K562 (cell line): ENCODE measurements at regions not wholly inside any gene's neighbourhood (a gene's known extent, or its start where the extent isn't known, plus 50 kb on each side); places are given as distances from the start of the nearest gene placed in this dataset.

Experiments used
- ATAC-seq: fragments of 200-7000 bp; cut with Tn5 transposase; 3 replicates; pipeline ENCODE4 v1.9.1; 2020; ENCODE audit warnings: moderate library complexity
- BruUV-seq: library from RNA; stranded (reverse); fragments of 400-500 nt; replicated peaks from 2 replicates; lab custom pipeline; 2021; lab: Mats Ljungman, UMichigan
- CTCF ChIA-PET: fragments of 300-600 bp; formaldehyde crosslinking; extraction: SDS; loops from one replicate; lab custom pipeline; 2021; ENCODE audit warnings: low intra/inter-chr PET ratio; lab: Yijun Ruan, JAX
- POLR2A ChIA-PET: fragments of 300-600, 350-650 bp; sonication (Branson Sonifier 250); formaldehyde crosslinking; extraction: SDS; loops from one replicate; lab custom pipeline; 2021; ENCODE audit warnings: antibody characterized with exemption, inconsistent platforms; lab: Yijun Ruan, JAX
- DNase-seq, 4 experiments: peaks; one replicate each; pipeline versions ENCODE4 v3.0.0 to v3.0.0-alpha.2; 2011 to 2018; ENCODE audit warnings: low spot score in 3 of 4, mixed read lengths in 3 of 4; ENCODE audit errors: extremely low read depth in 1 of 4
- FAIRE-seq: peaks from 2 replicates; lab custom pipeline; 2011; peaks lifted over from hg19 to GRCh38; lab: Jason Lieb, UNC
- H2AFZ ChIP-seq: 2 replicates; pipeline ENCODE4 v1.6.0; 2011; ENCODE audit warnings: low read depth, low read length, control low read depth, inconsistent platforms
- H3K27ac ChIP-seq: fragments of 200-600 bp; 3 replicates; pipeline ENCODE4 v1.8.0; 2011; ENCODE audit warnings: low read depth, mild to moderate bottlenecking, control low read depth, inconsistent platforms, low read length, moderate library complexity, mixed read lengths; ENCODE audit errors: extremely low read depth
- H3K27me3 ChIP-seq, 2 experiments: fragments of 300-600 bp in 1 of 2; 2 replicates in 1 of 2; 3 replicates in 1 of 2; pipeline versions ENCODE4 v1.6.0 to v1.8.0; 2011; ENCODE audit warnings: inconsistent platforms in 2 of 2, low read length in 2 of 2, mild to moderate bottlenecking in 1 of 2, mixed read lengths in 1 of 2, moderate library complexity in 1 of 2; ENCODE audit not compliant: control insufficient read depth in 2 of 2, insufficient read depth in 2 of 2
- H3K36me3 ChIP-seq: fragments of 300-600 bp; 3 replicates; pipeline ENCODE4 v1.8.0; 2011; ENCODE audit warnings: mild to moderate bottlenecking, low read length, inconsistent platforms; ENCODE audit not compliant: control insufficient read depth, insufficient read depth
- H3K4me1 ChIP-seq, 2 experiments: fragments of 200-600 bp in 1 of 2; replicated peaks in 1 of 2; 2 replicates in 1 of 2; 3 replicates in 1 of 2; pipeline versions ENCODE4 v1.5.1 to v1.8.0; 2011; ENCODE audit warnings: inconsistent platforms in 2 of 2, low read length in 2 of 2, mild to moderate bottlenecking in 1 of 2, mixed read lengths in 1 of 2, moderate library complexity in 1 of 2; ENCODE audit not compliant: control insufficient read depth in 2 of 2, insufficient read depth in 2 of 2
- H3K4me2 ChIP-seq: 2 replicates; pipeline ENCODE4 v1.6.1; 2011; ENCODE audit warnings: low read length, control low read depth, inconsistent platforms, mixed read lengths; ENCODE audit not compliant: insufficient read depth
- H3K4me3 ChIP-seq: fragments of 200-600 bp; sonication (generic), shearing (Covaris generic); 2 replicates; pipeline ENCODE4 v1.5.1; 2016; ENCODE audit warnings: control low read depth, inconsistent platforms
- H3K79me2 ChIP-seq: fragments of 200-600 bp; 3 replicates; pipeline ENCODE4 v1.8.0; 2011; ENCODE audit warnings: low read length, inconsistent platforms; ENCODE audit not compliant: control insufficient read depth, insufficient read depth
- H3K9ac ChIP-seq, 2 experiments: 2 replicates each; pipeline versions ENCODE4 v1.6.0 to v1.6.1; 2011; ENCODE audit warnings: low read depth in 2 of 2, low read length in 2 of 2, control low read depth in 1 of 2, inconsistent platforms in 1 of 2, mild to moderate bottlenecking in 1 of 2, mixed read lengths in 1 of 2; ENCODE audit not compliant: insufficient read depth in 1 of 2
- H3K9me1 ChIP-seq: one replicate; pipeline ENCODE4 v1.6.0; 2011; ENCODE audit warnings: inconsistent platforms, mild to moderate bottlenecking, low read length, moderate library complexity; ENCODE audit not compliant: control insufficient read depth, insufficient read depth
- H3K9me3 ChIP-seq: replicated peaks from 2 replicates; pipeline ENCODE4 v1.5.1; 2011; ENCODE audit warnings: low read depth, low read length, inconsistent platforms; ENCODE audit not compliant: control insufficient read depth, insufficient read depth
- H4K20me1 ChIP-seq: replicated peaks from 2 replicates; pipeline ENCODE4 v1.6.1; 2011; ENCODE audit warnings: low read length, inconsistent platforms, mixed read lengths; ENCODE audit not compliant: control insufficient read depth, insufficient read depth
- CHD7 ChIP-seq: fragments of 200-600 bp; sonication (generic); IDR thresholded peaks from one replicate; pipeline ENCODE4 v1.6.1; 2012; ENCODE audit warnings: mild to moderate bottlenecking, low read depth, low read length, inconsistent platforms
- POU5F1 ChIP-seq: fragments of 150-350 bp; IDR thresholded peaks from 2 replicates; pipeline ENCODE4 v1.6.1; 2014; ENCODE audit warnings: borderline replicate concordance, low read length, low read depth, mild to moderate bottlenecking; ENCODE audit not compliant: partially characterized antibody
- PYGO2 ChIP-seq: fragments of 450-650 bp; IDR thresholded peaks from 2 replicates; pipeline ENCODE4 v1.6.1; 2016; ENCODE audit warnings: mild to moderate bottlenecking, missing genetic modification characterization, moderate library complexity, missing compliant biosample characterization
- RFX5 ChIP-seq: IDR thresholded peaks from 2 replicates; pipeline ENCODE4 v1.6.1; 2011; ENCODE audit warnings: low read depth, mild to moderate bottlenecking, improper control_type of control experiment, low read length
- TAF15 ChIP-seq: fragments of 200-400 bp; formaldehyde crosslinking; IDR thresholded peaks from 2 replicates; pipeline ENCODE4 v1.6.1; 2017; ENCODE audit warnings: mild to moderate bottlenecking, low read depth, low read length, moderate library complexity
- WGBS: fragments of 100-300 bp; shearing (Covaris generic); methylation state at CpG from one replicate; pipeline ENCODE4 v1.1.6; 2016; ENCODE audit warnings: low coverage, mixed read lengths; ENCODE audit not compliant: insufficient coverage; ENCODE audit errors: missing lambda C conversion rate; 5-methylcytosine and 5-hydroxymethylcytosine counted together
- in situ Hi-C: fragments of 300-500 bp; cut with MboI; formaldehyde crosslinking; loops from 4 replicates; pipeline ENCODE4 v1.15.0; 2018; ENCODE audit warnings: inconsistent platforms, mixed read lengths
- intact Hi-C: fragments of 100-400 bp; cut with micrococcal nuclease; formaldehyde crosslinking; loops from 2 replicates; pipeline ENCODE4 v1.14.2; 2022
- TF ChIP-seq, protein P1 (sequence below): fragments of 450-650 bp; formaldehyde crosslinking; conservative IDR thresholded peaks from 2 replicates; pipeline ENCODE4 v1.4.0; 2022; ENCODE audit warnings: mild to moderate bottlenecking, missing genetic modification characterization
- TF ChIP-seq, protein P2 (sequence below): sonication (generic); formaldehyde crosslinking; IDR thresholded peaks from 2 replicates; pipeline ENCODE4 v1.9.0; 2022; ENCODE audit warnings: mild to moderate bottlenecking, missing genetic modification reagents
- TF ChIP-seq, protein P3 (sequence below): fragments of 450-650 bp; formaldehyde crosslinking; IDR thresholded peaks from 2 replicates; pipeline ENCODE4 v1.4.0; 2020; ENCODE audit warnings: mild to moderate bottlenecking, mixed read lengths

DNA sequence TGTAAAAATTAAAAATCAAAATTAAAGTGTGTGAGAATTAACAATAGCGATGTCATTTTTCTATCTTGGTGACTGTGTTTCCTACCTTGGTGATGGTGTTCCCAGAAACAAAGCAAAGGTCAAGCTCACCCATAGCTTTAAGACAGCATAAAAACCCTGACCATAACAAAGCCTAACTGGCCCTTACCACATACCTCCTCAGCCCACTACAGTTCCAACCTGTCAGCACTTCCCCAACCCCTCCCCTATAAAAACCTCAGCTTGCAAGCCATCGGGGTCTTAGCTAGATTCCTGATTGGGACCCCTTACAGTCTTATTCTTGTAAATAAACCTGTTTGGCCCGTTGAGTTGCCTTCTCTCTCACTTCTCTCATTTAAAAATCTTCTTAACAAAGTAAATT lies 484.4 kb upstream of the PCDH20 start:
- no peak overlapping the region for H3K27ac ChIP-seq
- 0% methylated on average over 3 of the region's 3 CpGs for WGBS
- ATAC-seq (no peak), FAIRE-seq (no peak), DNase-seq (no peak)
- H3K9me3 ChIP-seq, result no peaks in the 10 kb centered on the region
- no peak overlapping the region for H2AFZ ChIP-seq
- no peaks in the 10 kb centered on the region for H3K27me3 ChIP-seq
- ChIA-PET CTCF (no interaction called here), POLR2A (no interaction called here)
- H3K9ac ChIP-seq, result no peak overlapping the region
- H3K4me3 ChIP-seq, result no peak overlapping the region
- no peaks in the 10 kb centered on the region for H3K79me2 ChIP-seq
- no peaks in the 10 kb centered on the region for H3K36me3 ChIP-seq
- intact Hi-C loops (no loop called here), in situ Hi-C loops (no loop called here)
- BruUV-seq, result no TSS peak
- H3K4me2 ChIP-seq, result no peak overlapping the region
- H3K9me1 ChIP-seq, result no peaks in the 10 kb centered on the region
- no peaks in the 10 kb centered on the region for H3K4me1 ChIP-seq
- H4K20me1 ChIP-seq, result no peaks in the 10 kb centered on the region
- TF ChIP-seq CHD7 (no peak), PYGO2 (no peak), POU5F1 (no peak), RFX5 (no peak), TAF15 (no peak)
- TF ChIP-seq, protein P1, sequence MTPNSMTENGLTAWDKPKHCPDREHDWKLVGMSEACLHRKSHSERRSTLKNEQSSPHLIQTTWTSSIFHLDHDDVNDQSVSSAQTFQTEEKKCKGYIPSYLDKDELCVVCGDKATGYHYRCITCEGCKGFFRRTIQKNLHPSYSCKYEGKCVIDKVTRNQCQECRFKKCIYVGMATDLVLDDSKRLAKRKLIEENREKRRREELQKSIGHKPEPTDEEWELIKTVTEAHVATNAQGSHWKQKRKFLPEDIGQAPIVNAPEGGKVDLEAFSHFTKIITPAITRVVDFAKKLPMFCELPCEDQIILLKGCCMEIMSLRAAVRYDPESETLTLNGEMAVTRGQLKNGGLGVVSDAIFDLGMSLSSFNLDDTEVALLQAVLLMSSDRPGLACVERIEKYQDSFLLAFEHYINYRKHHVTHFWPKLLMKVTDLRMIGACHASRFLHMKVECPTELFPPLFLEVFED (CRISPR knock-in tag), result no peak
- TF ChIP-seq, protein P2, sequence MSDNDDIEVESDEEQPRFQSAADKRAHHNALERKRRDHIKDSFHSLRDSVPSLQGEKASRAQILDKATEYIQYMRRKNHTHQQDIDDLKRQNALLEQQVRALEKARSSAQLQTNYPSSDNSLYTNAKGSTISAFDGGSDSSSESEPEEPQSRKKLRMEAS (CRISPR knock-in tag), result no peak
- TF ChIP-seq, protein P3, sequence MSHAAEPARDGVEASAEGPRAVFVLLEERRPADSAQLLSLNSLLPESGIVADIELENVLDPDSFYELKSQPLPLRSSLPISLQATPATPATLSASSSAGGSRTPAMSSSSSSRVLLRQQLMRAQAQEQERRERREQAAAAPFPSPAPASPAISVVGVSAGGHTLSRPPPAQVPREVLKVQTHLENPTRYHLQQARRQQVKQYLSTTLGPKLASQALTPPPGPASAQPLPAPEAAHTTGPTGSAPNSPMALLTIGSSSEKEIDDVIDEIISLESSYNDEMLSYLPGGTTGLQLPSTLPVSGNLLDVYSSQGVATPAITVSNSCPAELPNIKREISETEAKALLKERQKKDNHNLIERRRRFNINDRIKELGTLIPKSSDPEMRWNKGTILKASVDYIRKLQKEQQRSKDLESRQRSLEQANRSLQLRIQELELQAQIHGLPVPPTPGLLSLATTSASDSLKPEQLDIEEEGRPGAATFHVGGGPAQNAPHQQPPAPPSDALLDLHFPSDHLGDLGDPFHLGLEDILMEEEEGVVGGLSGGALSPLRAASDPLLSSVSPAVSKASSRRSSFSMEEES (CRISPR knock-in tag), result no peak
